ENCODE measurements at regions not wholly inside any gene's neighbourhood (a gene's known extent, or its start where the extent isn't known, plus 50 kb on each side); places are given as distances from the start of the nearest gene placed in this dataset.

GRCh38 chr9:82171271-82171670, 182.7 kb downstream of the SPATA31D1 start:
- Mint-ChIP-seq H3K9me3 (no peaks in the 10 kb centered on the region), H3K4me1 (ENCODE audit: low read depth) (no peaks in the 10 kb centered on the region), H3K4me3 (no peak overlapping the region), H3K27me3 (ENCODE audit: low read depth) (no peaks in the 10 kb centered on the region), H3K36me3 (ENCODE audit: low read depth) (no peaks in the 10 kb centered on the region), H3K27ac (no peak overlapping the region)
- DNase-seq, result no peak
- CTCF ChIA-PET, result no interaction called here
- intact Hi-C loops (cut with micrococcal nuclease), result no loop called here

- intact Hi-C loops (cut with micrococcal nuclease), result no loop called here
- H3K27me3 Mint-ChIP-seq (ENCODE audit: low read depth), result no peaks in the 10 kb centered on the region
- H3K4me1 Mint-ChIP-seq (ENCODE audit: low read depth), result no peaks in the 10 kb centered on the region
- CTCF ChIA-PET, result no interaction called here
- no peak for DNase-seq
- no peaks in the 10 kb centered on the region for H3K36me3 Mint-ChIP-seq (ENCODE audit: low read depth)
- no peak overlapping the region for H3K27ac Mint-ChIP-seq
- H3K9me3 Mint-ChIP-seq, result peaks cover 9% of the 10 kb centered on the region
- H3K4me3 Mint-ChIP-seq, result no peak overlapping the region
Observed at GRCh38 chr9:82180711-82181110, 192.1 kb downstream of the SPATA31D1 start.

- CTCF ChIA-PET, result no interaction called here
- DNase-seq, result no peak
- H3K27me3 Mint-ChIP-seq (ENCODE audit: low read depth), result no peaks in the 10 kb centered on the region
- no peaks in the 10 kb centered on the region for H3K4me1 Mint-ChIP-seq (ENCODE audit: low read depth)
- no peak overlapping the region for H3K4me3 Mint-ChIP-seq
- H3K9me3 Mint-ChIP-seq, result peaks cover 4% of the 10 kb centered on the region
- intact Hi-C loops (cut with micrococcal nuclease), result no loop called here
- no peak overlapping the region for H3K27ac Mint-ChIP-seq
- H3K36me3 Mint-ChIP-seq (ENCODE audit: low read depth), result no peaks in the 10 kb centered on the region
Observed at GRCh38 chr9:82183181-82183860, 194.7 kb downstream of the SPATA31D1 start.

- H3K4me3 Mint-ChIP-seq, result no peak overlapping the region
- H3K4me1 Mint-ChIP-seq (ENCODE audit: low read depth), result no peaks in the 10 kb centered on the region
- intact Hi-C loops (cut with micrococcal nuclease), result no loop called here
- H3K9me3 Mint-ChIP-seq, result peaks cover 4% of the 10 kb centered on the region
- no peaks in the 10 kb centered on the region for H3K36me3 Mint-ChIP-seq (ENCODE audit: low read depth)
- H3K27ac Mint-ChIP-seq, result no peak overlapping the region
- H3K27me3 Mint-ChIP-seq (ENCODE audit: low read depth), result no peaks in the 10 kb centered on the region
- CTCF ChIA-PET, result no interaction called here
- DNase-seq, result no peak
Observed at GRCh38 chr9:82184524-82184923, 196.0 kb downstream of the SPATA31D1 start.

- no peak overlapping the region for H3K27ac Mint-ChIP-seq
- DNase-seq, result no peak
- H3K36me3 Mint-ChIP-seq (ENCODE audit: low read depth), result no peaks in the 10 kb centered on the region
- CTCF ChIA-PET, result no interaction called here
- no peaks in the 10 kb centered on the region for H3K4me1 Mint-ChIP-seq (ENCODE audit: low read depth)
- H3K4me3 Mint-ChIP-seq, result no peak overlapping the region
- intact Hi-C loops (cut with micrococcal nuclease), result no loop called here
- H3K27me3 Mint-ChIP-seq (ENCODE audit: low read depth), result no peaks in the 10 kb centered on the region
- H3K9me3 Mint-ChIP-seq, result peaks cover 7% of the 10 kb centered on the region
Observed at GRCh38 chr9:82188817-82189216, 200.2 kb downstream of the SPATA31D1 start.

- Mint-ChIP-seq H3K27ac (no peak overlapping the region), H3K9me3 (peaks cover 5% of the 10 kb centered on the region), H3K36me3 (ENCODE audit: low read depth) (no peaks in the 10 kb centered on the region), H3K27me3 (ENCODE audit: low read depth) (no peaks in the 10 kb centered on the region), H3K4me3 (no peak overlapping the region), H3K4me1 (ENCODE audit: low read depth) (no peaks in the 10 kb centered on the region)
- intact Hi-C loops (cut with micrococcal nuclease), result no loop called here
- CTCF ChIA-PET, result no interaction called here
- no peak for DNase-seq
Observed at GRCh38 chr9:82191082-82191770, 202.7 kb downstream of the SPATA31D1 start.

- no peak overlapping the region for H3K4me3 Mint-ChIP-seq
- H3K4me1 Mint-ChIP-seq (ENCODE audit: low read depth), result no peaks in the 10 kb centered on the region
- no peaks in the 10 kb centered on the region for H3K36me3 Mint-ChIP-seq (ENCODE audit: low read depth)
- H3K27ac Mint-ChIP-seq, result no peak overlapping the region
- CTCF ChIA-PET, result no interaction called here
- peaks cover 5% of the 10 kb centered on the region for H3K9me3 Mint-ChIP-seq
- intact Hi-C loops (cut with micrococcal nuclease), result no loop called here
- no peak for DNase-seq
- H3K27me3 Mint-ChIP-seq (ENCODE audit: low read depth), result no peaks in the 10 kb centered on the region
Observed at GRCh38 chr9:82192211-82192610, 203.6 kb downstream of the SPATA31D1 start.

GRCh38 chr9:82196622-82197441, 208.3 kb downstream of the SPATA31D1 start:
- Mint-ChIP-seq H3K27ac (no peak overlapping the region), H3K4me1 (ENCODE audit: low read depth) (no peaks in the 10 kb centered on the region)
- intact Hi-C loops (cut with micrococcal nuclease), result no loop called here

GRCh38 chr9:82201196-82201595, 212.6 kb downstream of the SPATA31D1 start:
- H3K9me3 Mint-ChIP-seq, result peaks cover 2% of the 10 kb centered on the region
- CTCF ChIA-PET, result no interaction called here
- no peaks in the 10 kb centered on the region for H3K36me3 Mint-ChIP-seq (ENCODE audit: low read depth)
- no peaks in the 10 kb centered on the region for H3K4me1 Mint-ChIP-seq (ENCODE audit: low read depth)
- intact Hi-C loops (cut with micrococcal nuclease), result no loop called here
- no peak for DNase-seq
- no peak overlapping the region for H3K27ac Mint-ChIP-seq
- no peaks in the 10 kb centered on the region for H3K27me3 Mint-ChIP-seq (ENCODE audit: low read depth)
- no peak overlapping the region for H3K4me3 Mint-ChIP-seq

More at GRCh38 chr9:82196622-82197441, 208.3 kb downstream of the SPATA31D1 start:
- no peaks in the 10 kb centered on the region for H3K27me3 Mint-ChIP-seq (ENCODE audit: low read depth)
- DNase-seq, result no peak
- CTCF ChIA-PET, result no interaction called here
- no peaks in the 10 kb centered on the region for H3K36me3 Mint-ChIP-seq (ENCODE audit: low read depth)
- H3K9me3 Mint-ChIP-seq, result peaks cover 7% of the 10 kb centered on the region
- H3K4me3 Mint-ChIP-seq, result no peak overlapping the region

GRCh38 chr9:82202808-82203207, 214.2 kb downstream of the SPATA31D1 start:
- Mint-ChIP-seq H3K4me3 (no peak overlapping the region), H3K4me1 (ENCODE audit: low read depth) (no peaks in the 10 kb centered on the region), H3K27ac (no peak overlapping the region), H3K36me3 (ENCODE audit: low read depth) (no peaks in the 10 kb centered on the region), H3K9me3 (peaks cover 2% of the 10 kb centered on the region), H3K27me3 (ENCODE audit: low read depth) (no peaks in the 10 kb centered on the region)
- intact Hi-C loops (cut with micrococcal nuclease), result no loop called here
- DNase-seq, result no peak
- CTCF ChIA-PET, result no interaction called here

GRCh38 chr9:82206490-82206889, 217.9 kb downstream of the SPATA31D1 start:
- H3K27ac Mint-ChIP-seq, result no peak overlapping the region
- H3K36me3 Mint-ChIP-seq (ENCODE audit: low read depth), result no peaks in the 10 kb centered on the region
- H3K27me3 Mint-ChIP-seq (ENCODE audit: low read depth), result no peaks in the 10 kb centered on the region
- CTCF ChIA-PET, result no interaction called here
- intact Hi-C loops (cut with micrococcal nuclease), result no loop called here
- H3K4me3 Mint-ChIP-seq, result no peak overlapping the region
- no peaks in the 10 kb centered on the region for H3K4me1 Mint-ChIP-seq (ENCODE audit: low read depth)
- H3K9me3 Mint-ChIP-seq, result peaks cover 7% of the 10 kb centered on the region
- DNase-seq, result no peak

- H3K27me3 Mint-ChIP-seq (ENCODE audit: low read depth), result no peaks in the 10 kb centered on the region
- no peak for DNase-seq
- CTCF ChIA-PET, result no interaction called here
Observed at GRCh38 chr9:82206946-82207345, 218.4 kb downstream of the SPATA31D1 start.

More at GRCh38 chr9:82206946-82207345, 218.4 kb downstream of the SPATA31D1 start:
- Mint-ChIP-seq H3K36me3 (ENCODE audit: low read depth) (no peaks in the 10 kb centered on the region), H3K4me1 (ENCODE audit: low read depth) (no peaks in the 10 kb centered on the region), H3K4me3 (no peak overlapping the region), H3K27ac (no peak overlapping the region), H3K9me3 (peaks cover 7% of the 10 kb centered on the region)
- intact Hi-C loops (cut with micrococcal nuclease), result no loop called here
